Activated CD4-positive, alpha-beta T cell treated with anti-CD3 and anti-CD28 coated beads, Interleukin-2, amount 10 ng/mL, durations not matched to agents 24 days and 14 days (primary cell): ENCODE measurements at regions not wholly inside any gene's neighbourhood (a gene's known extent, or its start where the extent isn't known, plus 50 kb on each side); places are given as distances from the start of the nearest gene placed in this dataset.

ENCODE experiments used
- DNase-seq: peaks from one replicate; pipeline ENCODE4 v3.0.0; 2022
- H3K27ac Mint-ChIP-seq: one replicate; pipeline ENCODE4 v1.8.0; 2022; ENCODE audit warnings: mild to moderate bottlenecking, mixed read lengths
- H3K27me3 Mint-ChIP-seq: one replicate; pipeline ENCODE4 v1.8.0; 2022; ENCODE audit warnings: mixed read lengths
- H3K36me3 Mint-ChIP-seq: one replicate; pipeline ENCODE4 v1.8.0; 2022; ENCODE audit warnings: low read depth, mild to moderate bottlenecking, mixed read lengths
- H3K4me1 Mint-ChIP-seq: one replicate; pipeline ENCODE4 v1.8.0; 2021; ENCODE audit warnings: mixed read lengths
- H3K4me3 Mint-ChIP-seq: one replicate; pipeline ENCODE4 v1.8.0; 2022; ENCODE audit warnings: mild to moderate bottlenecking, moderate library complexity, mixed read lengths
- H3K9me3 Mint-ChIP-seq: one replicate; pipeline ENCODE4 v1.8.0; 2021; ENCODE audit warnings: mixed read lengths
- intact Hi-C: fragments of 100-400 bp; cut with micrococcal nuclease; formaldehyde crosslinking; loops from one replicate; pipeline ENCODE4 v1.15.1; 2023

- intact Hi-C loops, result no loop called here
- no peak overlapping the region for H3K27ac Mint-ChIP-seq
- H3K4me1 Mint-ChIP-seq, result no peaks in the 10 kb centered on the region
- no peaks in the 10 kb centered on the region for H3K9me3 Mint-ChIP-seq
- H3K27me3 Mint-ChIP-seq, result no peaks in the 10 kb centered on the region
- no peak overlapping the region for H3K4me3 Mint-ChIP-seq
- DNase-seq, result no peak
- H3K36me3 Mint-ChIP-seq, result no peaks in the 10 kb centered on the region
Measured at GRCh38 chr11:21895686-21896085, 297.2 kb upstream of the ANO5 start.

- no peak for DNase-seq
- Mint-ChIP-seq H3K36me3 (no peaks in the 10 kb centered on the region), H3K27ac (no peak overlapping the region), H3K4me1 (no peaks in the 10 kb centered on the region), H3K27me3 (no peaks in the 10 kb centered on the region), H3K4me3 (no peak overlapping the region), H3K9me3 (no peaks in the 10 kb centered on the region)
- intact Hi-C loops, result no loop called here
Measured at GRCh38 chr11:21896216-21896615, 296.7 kb upstream of the ANO5 start.

GRCh38 chr11:21896746-21897602, 295.9 kb upstream of the ANO5 start:
- Mint-ChIP-seq H3K4me3 (no peak overlapping the region), H3K4me1 (no peaks in the 10 kb centered on the region), H3K27ac (no peak overlapping the region), H3K36me3 (no peaks in the 10 kb centered on the region), H3K27me3 (no peaks in the 10 kb centered on the region), H3K9me3 (no peaks in the 10 kb centered on the region)
- intact Hi-C loops, result no loop called here
- no peak for DNase-seq

GRCh38 chr11:21897752-21898151, 295.1 kb upstream of the ANO5 start:
- no peaks in the 10 kb centered on the region for H3K9me3 Mint-ChIP-seq
- H3K27me3 Mint-ChIP-seq, result no peaks in the 10 kb centered on the region
- intact Hi-C loops, result no loop called here
- H3K4me3 Mint-ChIP-seq, result no peak overlapping the region
- H3K4me1 Mint-ChIP-seq, result no peaks in the 10 kb centered on the region
- no peak overlapping the region for H3K27ac Mint-ChIP-seq
- DNase-seq, result no peak
- H3K36me3 Mint-ChIP-seq, result no peaks in the 10 kb centered on the region

GRCh38 chr11:21908211-21908610, 284.7 kb upstream of the ANO5 start:
- no peaks in the 10 kb centered on the region for H3K36me3 Mint-ChIP-seq
- DNase-seq, result no peak
- intact Hi-C loops, result no loop called here
- H3K4me1 Mint-ChIP-seq, result no peaks in the 10 kb centered on the region
- H3K9me3 Mint-ChIP-seq, result peaks cover 3% of the 10 kb centered on the region
- H3K27me3 Mint-ChIP-seq, result no peaks in the 10 kb centered on the region
- no peak overlapping the region for H3K27ac Mint-ChIP-seq
- no peak overlapping the region for H3K4me3 Mint-ChIP-seq

- intact Hi-C loops, result no loop called here
- Mint-ChIP-seq H3K4me3 (no peak overlapping the region), H3K4me1 (no peaks in the 10 kb centered on the region), H3K9me3 (peaks cover 7% of the 10 kb centered on the region), H3K27ac (no peak overlapping the region), H3K36me3 (no peaks in the 10 kb centered on the region), H3K27me3 (no peaks in the 10 kb centered on the region)
- DNase-seq, result no peak
Measured at GRCh38 chr11:21909145-21909544, 283.7 kb upstream of the ANO5 start.

GRCh38 chr11:21911061-21911460, 281.8 kb upstream of the ANO5 start:
- no peaks in the 10 kb centered on the region for H3K27me3 Mint-ChIP-seq
- no peaks in the 10 kb centered on the region for H3K4me1 Mint-ChIP-seq
- intact Hi-C loops, result no loop called here
- H3K9me3 Mint-ChIP-seq, result peaks cover 15% of the 10 kb centered on the region
- no peak overlapping the region for H3K4me3 Mint-ChIP-seq
- DNase-seq, result no peak
- H3K27ac Mint-ChIP-seq, result no peak overlapping the region
- H3K36me3 Mint-ChIP-seq, result no peaks in the 10 kb centered on the region

GRCh38 chr11:21912285-21912684, 280.6 kb upstream of the ANO5 start:
- H3K9me3 Mint-ChIP-seq, result peaks cover 18% of the 10 kb centered on the region
- H3K27me3 Mint-ChIP-seq, result no peaks in the 10 kb centered on the region
- intact Hi-C loops, result no loop called here
- H3K27ac Mint-ChIP-seq, result no peak overlapping the region
- no peak overlapping the region for H3K4me3 Mint-ChIP-seq
- H3K36me3 Mint-ChIP-seq, result no peaks in the 10 kb centered on the region
- no peaks in the 10 kb centered on the region for H3K4me1 Mint-ChIP-seq
- no peak for DNase-seq

GRCh38 chr11:21921151-21921550, 271.7 kb upstream of the ANO5 start:
- H3K4me3 Mint-ChIP-seq, result no peak overlapping the region
- DNase-seq, result no peak
- intact Hi-C loops, result no loop called here
- H3K9me3 Mint-ChIP-seq, result peaks cover 3% of the 10 kb centered on the region
- H3K4me1 Mint-ChIP-seq, result no peaks in the 10 kb centered on the region
- H3K27ac Mint-ChIP-seq, result no peak overlapping the region
- no peaks in the 10 kb centered on the region for H3K36me3 Mint-ChIP-seq
- no peaks in the 10 kb centered on the region for H3K27me3 Mint-ChIP-seq

- Mint-ChIP-seq H3K27me3 (no peaks in the 10 kb centered on the region), H3K9me3 (no peaks in the 10 kb centered on the region), H3K27ac (no peak overlapping the region), H3K4me1 (no peaks in the 10 kb centered on the region), H3K36me3 (no peaks in the 10 kb centered on the region), H3K4me3 (no peak overlapping the region)
- intact Hi-C loops, result no loop called here
- no peak for DNase-seq
Measured at GRCh38 chr11:21924262-21924661, 268.6 kb upstream of the ANO5 start.

GRCh38 chr11:21927628-21928027, 265.3 kb upstream of the ANO5 start:
- no peak overlapping the region for H3K4me3 Mint-ChIP-seq
- H3K27me3 Mint-ChIP-seq, result no peaks in the 10 kb centered on the region
- DNase-seq, result no peak
- H3K36me3 Mint-ChIP-seq, result no peaks in the 10 kb centered on the region
- H3K4me1 Mint-ChIP-seq, result no peaks in the 10 kb centered on the region
- intact Hi-C loops, result no loop called here
- no peaks in the 10 kb centered on the region for H3K9me3 Mint-ChIP-seq
- no peak overlapping the region for H3K27ac Mint-ChIP-seq

GRCh38 chr11:21928847-21929246, 264.0 kb upstream of the ANO5 start:
- no peaks in the 10 kb centered on the region for H3K4me1 Mint-ChIP-seq
- no peak overlapping the region for H3K4me3 Mint-ChIP-seq
- H3K27ac Mint-ChIP-seq, result no peak overlapping the region
- H3K36me3 Mint-ChIP-seq, result no peaks in the 10 kb centered on the region
- H3K9me3 Mint-ChIP-seq, result no peaks in the 10 kb centered on the region
- intact Hi-C loops, result no loop called here
- H3K27me3 Mint-ChIP-seq, result no peaks in the 10 kb centered on the region
- DNase-seq, result no peak

- Mint-ChIP-seq H3K4me1 (no peaks in the 10 kb centered on the region), H3K27ac (no peak overlapping the region), H3K4me3 (no peak overlapping the region), H3K27me3 (no peaks in the 10 kb centered on the region), H3K9me3 (no peaks in the 10 kb centered on the region), H3K36me3 (no peaks in the 10 kb centered on the region)
- no peak for DNase-seq
- intact Hi-C loops, result no loop called here
Measured at GRCh38 chr11:21930408-21930807, 262.5 kb upstream of the ANO5 start.

GRCh38 chr11:21931436-21932101, 261.3 kb upstream of the ANO5 start:
- no peak overlapping the region for H3K4me3 Mint-ChIP-seq
- no peak for DNase-seq

More at GRCh38 chr11:21931436-21932101, 261.3 kb upstream of the ANO5 start:
- intact Hi-C loops, result no loop called here
- no peaks in the 10 kb centered on the region for H3K36me3 Mint-ChIP-seq
- H3K27ac Mint-ChIP-seq, result no peak overlapping the region
- H3K4me1 Mint-ChIP-seq, result no peaks in the 10 kb centered on the region
- no peaks in the 10 kb centered on the region for H3K9me3 Mint-ChIP-seq
- no peaks in the 10 kb centered on the region for H3K27me3 Mint-ChIP-seq
